ENCODE measurements at regions not wholly inside any gene's neighbourhood (a gene's known extent, or its start where the extent isn't known, plus 50 kb on each side); places are given as distances from the start of the nearest gene placed in this dataset.

DNA sequence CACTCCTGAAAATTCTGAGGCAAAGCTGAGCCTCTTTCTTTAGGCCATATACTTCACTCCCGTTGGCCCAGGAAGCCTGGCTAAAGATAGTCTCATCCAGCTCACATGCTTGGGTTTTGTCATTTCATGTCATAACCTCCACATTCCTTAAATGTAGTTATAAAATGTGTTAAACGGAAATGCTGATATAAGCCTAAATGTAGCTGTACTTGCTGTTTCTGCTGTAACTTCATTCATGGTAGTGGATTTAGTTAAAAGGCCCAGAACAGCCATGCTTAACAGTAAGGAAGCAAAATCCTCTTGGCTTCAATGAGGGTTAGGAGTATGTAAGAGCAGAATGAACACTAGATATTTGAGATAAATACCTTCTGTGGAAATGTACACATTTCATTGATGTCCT, 135.8 kb upstream of the TMEM161B start:
- TF ChIP-seq EZH2 (IDR thresholded peaks at IDR 0.05; ENCODE audit: low read depth, low read length, severe bottlenecking) (no peak), ZNF274 (IDR thresholded peaks at IDR 0.05; ENCODE audit: borderline replicate concordance, extremely low read depth, low read length) (no peak), POLR2A (IDR thresholded peaks at IDR 0.05; ENCODE audit: control extremely low read depth in 1 of 2, low read depth in 2 of 2, low read length in 2 of 2) (no peak), JUN (IDR thresholded peaks at IDR 0.05; ENCODE audit: low read depth, low read length) (no peak), TAF1 (IDR thresholded peaks at IDR 0.05; ENCODE audit: low read depth, low read length) (no peak), PHF8 (conservative IDR thresholded peaks at IDR 0.05; ENCODE audit: low read depth, low read length) (no peak), CBX8 (IDR thresholded peaks at IDR 0.05; ENCODE audit: borderline replicate concordance, low read depth, low read length) (no peak), CREB1 (IDR thresholded peaks at IDR 0.05) (no peak), CTCF (IDR thresholded peaks at IDR 0.05; ENCODE audit: control extremely low read depth in 1 of 3, insufficient read depth in 1 of 3, low read depth in 1 of 3, low read length in 3 of 3) (no peak), TBP (IDR thresholded peaks at IDR 0.05; ENCODE audit: low read depth, low read length) (no peak)
- TF ChIP-seq, protein P1, sequence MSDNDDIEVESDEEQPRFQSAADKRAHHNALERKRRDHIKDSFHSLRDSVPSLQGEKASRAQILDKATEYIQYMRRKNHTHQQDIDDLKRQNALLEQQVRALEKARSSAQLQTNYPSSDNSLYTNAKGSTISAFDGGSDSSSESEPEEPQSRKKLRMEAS (IDR thresholded peaks at IDR 0.05): no peak
